KOPT-K1 (cell line): ENCODE measurements at regions not wholly inside any gene's neighbourhood (a gene's known extent, or its start where the extent isn't known, plus 50 kb on each side); places are given as distances from the start of the nearest gene placed in this dataset.

Experiments used
- H3K27ac ChIP-seq: fragments of 200-600 bp; sonication (generic); 2 replicates; pipeline ENCODE4 v1.5.1; 2016; ENCODE audit warnings: antibody characterized with exemption, mild to moderate bottlenecking, low read depth, low read length; ENCODE audit not compliant: poor library complexity, severe bottlenecking
- H3K36me3 ChIP-seq: fragments of 200-600 bp; sonication (generic); 2 replicates; pipeline ENCODE4 v1.5.1; 2017; ENCODE audit warnings: antibody characterized with exemption, mild to moderate bottlenecking, low read length, moderate library complexity; ENCODE audit not compliant: insufficient read depth
- H3K9me3 ChIP-seq: fragments of 200-600 bp; sonication (generic); 2 replicates; pipeline ENCODE4 v1.5.1; 2017; ENCODE audit warnings: antibody characterized with exemption, low read length, mild to moderate bottlenecking; ENCODE audit not compliant: insufficient read depth, poor library complexity, severe bottlenecking

DNA sequence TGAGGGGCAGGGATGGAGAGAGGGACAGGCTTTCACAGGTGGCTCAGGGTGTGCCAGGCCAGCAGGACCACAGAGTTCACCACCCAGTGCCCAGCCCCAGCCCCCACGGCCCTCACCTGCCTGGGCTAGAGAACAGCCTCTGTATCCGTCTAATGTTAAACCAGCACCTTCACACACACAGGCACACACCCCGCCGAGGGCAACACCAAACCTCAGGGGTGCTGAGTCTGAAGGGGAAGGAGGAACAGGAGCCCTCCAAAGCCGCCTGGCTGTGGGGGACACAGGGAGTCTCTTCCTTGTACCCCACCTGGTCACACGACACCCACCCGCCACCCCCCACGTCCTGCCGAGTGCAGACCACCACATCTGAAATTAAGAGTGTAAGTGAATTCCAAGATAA, 205.8 kb upstream of the SALL3 start:
- H3K36me3 ChIP-seq, result no peaks in the 10 kb centered on the region
- H3K9me3 ChIP-seq, result no peaks in the 10 kb centered on the region

GRCh38 chr18:78774741-78775141, 204.9 kb upstream of the SALL3 start:
- H3K36me3 ChIP-seq, result no peaks in the 10 kb centered on the region
- H3K9me3 ChIP-seq, result no peaks in the 10 kb centered on the region
- H3K27ac ChIP-seq, result no peak overlapping the region

More for the DNA sequence above, 205.8 kb upstream of the SALL3 start:
- no peak overlapping the region for H3K27ac ChIP-seq

- H3K9me3 ChIP-seq, result no peaks in the 10 kb centered on the region
- H3K36me3 ChIP-seq, result no peaks in the 10 kb centered on the region
Measured at GRCh38 chr18:78776151-78776550, 203.5 kb upstream of the SALL3 start.

GRCh38 chr18:78776706-78777285, 202.8 kb upstream of the SALL3 start:
- no peaks in the 10 kb centered on the region for H3K9me3 ChIP-seq
- no peak overlapping the region for H3K27ac ChIP-seq
- H3K36me3 ChIP-seq, result no peaks in the 10 kb centered on the region

More at GRCh38 chr18:78776151-78776550, 203.5 kb upstream of the SALL3 start:
- H3K27ac ChIP-seq, result no peak overlapping the region

DNA sequence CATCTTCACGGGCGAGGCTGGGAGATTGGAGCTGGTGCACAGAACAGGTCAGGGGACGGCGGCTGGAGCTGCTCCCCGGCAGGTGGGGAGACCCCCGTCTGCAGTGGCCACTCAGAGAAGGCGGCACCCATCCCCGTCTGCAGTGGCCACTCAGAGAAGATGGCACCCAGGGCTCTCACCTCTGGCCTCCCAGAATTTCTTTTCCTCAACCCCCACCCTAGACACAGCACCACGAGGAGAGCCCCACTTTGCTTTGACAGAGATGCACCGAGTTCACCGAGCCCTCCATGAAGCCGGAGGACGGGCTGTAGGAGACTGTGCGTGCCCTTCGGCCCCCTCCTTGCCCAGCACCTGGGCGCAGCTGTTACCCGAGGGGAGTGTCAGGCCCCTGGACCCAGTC, 201.6 kb upstream of the SALL3 start:
- Histone ChIP-seq H3K27ac (no peak overlapping the region), H3K9me3 (no peaks in the 10 kb centered on the region), H3K36me3 (no peaks in the 10 kb centered on the region)

GRCh38 chr18:78778651-78779050, 201.0 kb upstream of the SALL3 start:
- no peaks in the 10 kb centered on the region for H3K36me3 ChIP-seq

GRCh38 chr18:78779996-78780718, 199.5 kb upstream of the SALL3 start:
- no peaks in the 10 kb centered on the region for H3K9me3 ChIP-seq
- H3K36me3 ChIP-seq, result no peaks in the 10 kb centered on the region
- H3K27ac ChIP-seq, result no peak overlapping the region

More at GRCh38 chr18:78778651-78779050, 201.0 kb upstream of the SALL3 start:
- Histone ChIP-seq H3K9me3 (no peaks in the 10 kb centered on the region), H3K27ac (no peak overlapping the region)

DNA sequence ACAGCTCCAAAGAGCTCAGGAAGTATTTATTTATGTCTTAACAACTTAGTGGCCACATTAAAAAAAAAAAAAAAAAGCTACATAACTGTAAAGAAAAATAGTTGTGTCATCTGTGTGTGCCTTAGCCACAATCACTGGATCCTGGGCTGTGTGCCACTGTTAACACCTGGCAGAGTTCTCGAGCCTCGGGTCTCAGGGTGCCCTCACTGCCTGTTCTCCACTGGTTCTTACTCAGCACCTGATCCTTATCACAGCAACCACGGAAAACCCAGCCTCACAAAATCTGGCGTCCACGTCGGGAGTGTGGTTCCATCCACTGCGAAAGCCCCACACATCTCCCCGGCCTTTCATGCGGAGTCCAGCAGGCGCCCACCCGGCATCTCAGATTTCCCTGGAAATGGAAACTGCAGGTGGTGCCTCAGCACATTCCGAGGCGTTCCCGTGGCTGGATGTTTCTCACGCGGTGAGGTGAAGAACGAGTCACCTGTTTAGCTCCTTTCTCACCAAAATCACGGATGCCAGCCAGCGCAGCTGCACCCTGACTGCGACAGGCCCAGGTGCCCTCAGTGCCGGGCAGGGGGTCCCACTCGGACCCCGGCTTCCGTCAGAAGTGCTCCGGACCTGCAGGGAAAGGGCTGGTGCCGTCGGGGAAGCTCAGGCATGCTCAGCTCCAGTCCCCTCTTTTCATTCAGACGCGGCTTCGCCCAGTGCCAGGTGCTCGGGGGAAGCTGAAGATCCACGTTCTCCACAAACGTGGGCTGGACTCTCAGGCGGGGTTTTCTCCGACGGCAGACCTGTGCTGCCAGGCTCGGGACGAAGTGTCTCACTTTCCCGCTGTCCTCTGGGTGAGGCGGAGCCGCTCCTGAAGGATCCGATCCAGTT, 198.7 kb upstream of the SALL3 start:
- no peaks in the 10 kb centered on the region for H3K36me3 ChIP-seq
- no peaks in the 10 kb centered on the region for H3K9me3 ChIP-seq
- H3K27ac ChIP-seq, result no peak overlapping the region

GRCh38 chr18:78781601-78781960, 198.0 kb upstream of the SALL3 start:
- Histone ChIP-seq H3K9me3 (no peaks in the 10 kb centered on the region), H3K27ac (no peak overlapping the region), H3K36me3 (no peaks in the 10 kb centered on the region)

- H3K27ac ChIP-seq, result no peak overlapping the region
- H3K9me3 ChIP-seq, result no peaks in the 10 kb centered on the region
- no peaks in the 10 kb centered on the region for H3K36me3 ChIP-seq
Measured at GRCh38 chr18:78782951-78783563, 196.6 kb upstream of the SALL3 start.

- Histone ChIP-seq H3K9me3 (no peaks in the 10 kb centered on the region), H3K36me3 (no peaks in the 10 kb centered on the region), H3K27ac (no peak overlapping the region)
Measured at GRCh38 chr18:78783564-78783960, 196.1 kb upstream of the SALL3 start.

DNA sequence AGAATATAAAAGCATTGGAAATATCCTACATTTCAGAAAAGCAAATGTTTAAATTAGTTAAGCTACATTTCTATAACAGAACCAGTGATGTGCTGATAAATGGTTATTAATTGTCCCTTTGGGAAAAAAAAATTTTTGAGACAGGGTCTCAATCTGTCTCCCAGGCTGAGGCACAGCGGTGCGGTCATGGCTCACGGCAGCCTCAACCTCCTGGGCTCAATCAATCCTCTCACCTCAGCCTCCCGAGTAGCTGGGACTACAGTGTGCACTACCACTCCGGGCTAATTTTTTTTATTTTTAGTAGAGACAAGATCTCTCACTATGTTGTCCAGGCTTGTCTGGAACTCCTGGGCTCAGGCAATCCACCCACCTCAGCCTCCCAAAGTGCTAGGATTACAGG, 194.8 kb upstream of the SALL3 start:
- Histone ChIP-seq H3K27ac (no peak overlapping the region), H3K36me3 (no peaks in the 10 kb centered on the region), H3K9me3 (no peaks in the 10 kb centered on the region)

DNA sequence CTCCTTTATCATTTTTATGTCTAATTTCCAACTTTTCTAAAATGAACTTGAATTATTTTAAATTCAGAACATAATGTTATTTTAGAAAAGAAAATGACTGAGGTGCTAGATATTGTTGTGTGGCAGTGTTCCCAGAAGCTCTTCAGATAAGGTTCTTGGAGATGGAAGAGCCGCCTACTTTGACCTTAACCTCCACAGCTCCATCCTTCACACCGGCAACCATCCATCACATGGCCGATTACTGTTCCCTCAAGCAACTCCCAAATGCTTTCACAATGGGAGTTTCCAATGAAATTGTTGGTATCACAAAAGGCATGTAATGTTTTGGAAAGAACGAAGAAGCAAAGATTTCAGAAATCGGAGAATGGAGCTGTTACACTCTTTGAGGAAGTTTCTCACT, 193.9 kb upstream of the SALL3 start:
- Histone ChIP-seq H3K9me3 (no peaks in the 10 kb centered on the region), H3K27ac (no peak overlapping the region)

DNA sequence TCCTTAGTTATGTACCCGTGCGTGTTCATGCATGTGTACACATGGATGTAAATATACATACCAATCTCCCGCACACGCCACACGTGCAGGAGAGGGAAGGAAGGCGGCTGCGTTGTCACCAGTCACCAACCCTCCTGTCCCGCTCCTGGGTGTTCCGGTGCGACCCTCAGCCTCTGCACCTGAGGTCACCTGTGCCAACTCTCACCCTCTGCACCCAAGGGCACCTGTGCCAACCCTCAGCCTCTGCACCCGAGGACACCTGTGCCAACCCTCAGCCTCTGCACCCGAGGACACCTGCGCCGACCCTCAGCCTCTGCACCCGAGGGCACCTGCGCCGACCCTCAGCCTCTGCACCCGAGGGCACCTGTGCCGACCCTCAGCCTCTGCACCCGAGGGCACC, 192.8 kb upstream of the SALL3 start:
- H3K9me3 ChIP-seq, result no peaks in the 10 kb centered on the region
- no peaks in the 10 kb centered on the region for H3K36me3 ChIP-seq

More for the DNA sequence above, 193.9 kb upstream of the SALL3 start:
- no peaks in the 10 kb centered on the region for H3K36me3 ChIP-seq

GRCh38 chr18:78787751-78788150, 191.9 kb upstream of the SALL3 start:
- no peaks in the 10 kb centered on the region for H3K9me3 ChIP-seq
- no peaks in the 10 kb centered on the region for H3K36me3 ChIP-seq
- no peak overlapping the region for H3K27ac ChIP-seq

More for the DNA sequence above, 192.8 kb upstream of the SALL3 start:
- no peak overlapping the region for H3K27ac ChIP-seq
